Psoas muscle (tissue), 7 donors: ENCODE measurements at regions not wholly inside any gene's neighbourhood (a gene's known extent, or its start where the extent isn't known, plus 50 kb on each side); places are given as distances from the start of the nearest gene placed in this dataset.

Source experiments
- ATAC-seq, 4 donors: fragments of 200-7000 bp; cut with Tn5 transposase; one replicate each; pipeline ENCODE4 v1.9.1; 2020; ENCODE audit warnings: moderate library complexity in 3 of 4, mild to moderate bottlenecking in 2 of 4
- DNase-seq, 2 donors: peaks; one replicate each; pipeline ENCODE4 v3.0.0-alpha.2; 2020
- H3K27ac ChIP-seq: fragments of 200-600 bp; one replicate; pipeline ENCODE4 v1.8.0; 2022
- H3K27me3 ChIP-seq, 3 donors: fragments of 200-600 bp in 1 of 3; one replicate each; pipeline versions ENCODE4 v1.6.1 to v1.8.0; 2013 to 2022; ENCODE audit warnings: low read length in 2 of 3, mild to moderate bottlenecking in 2 of 3, moderate library complexity in 1 of 3; ENCODE audit not compliant: insufficient read depth in 3 of 3
- H3K36me3 ChIP-seq, 2 donors: fragments of 200-600 bp in 1 of 2; one replicate each; pipeline versions ENCODE4 v1.6.1 to v1.8.0; 2013 to 2022; ENCODE audit warnings: low read depth in 1 of 2, mild to moderate bottlenecking in 1 of 2, moderate library complexity in 1 of 2; ENCODE audit not compliant: insufficient read depth in 1 of 2
- H3K4me1 ChIP-seq: fragments of 200-600 bp; one replicate; pipeline ENCODE4 v1.8.0; 2022
- H3K4me3 ChIP-seq: fragments of 200-600 bp; one replicate; pipeline ENCODE4 v1.8.0; 2022; ENCODE audit warnings: mild to moderate bottlenecking
- H3K9me3 ChIP-seq: fragments of 200-600 bp; one replicate; pipeline ENCODE4 v1.8.0; 2022
- WGBS, 3 donors: extraction: QIAGEN DNeasy Blood & Tissue Kit; methylation state at CpG; one replicate each; pipeline versions ENCODE4 v1.1.6 to v1.1.7; 2013; 5-methylcytosine and 5-hydroxymethylcytosine counted together
- intact Hi-C, 2 donors: fragments of 100-400 bp; cut with DNase I; formaldehyde crosslinking; loops; one replicate each; pipeline versions ENCODE4 v1.11.0 to v1.14.2; 2022
- TF ChIP-seq, protein P1 (sequence below): fragments of 200-600 bp; IDR thresholded peaks from one replicate; pipeline ENCODE4 v1.8.0; 2022; ENCODE audit warnings: antibody characterized with exemption
- donor health status: healthy with polysubstance abuse.
- donor health status: DM: no; HTN: no; CAD: no; lungs with moderate emphysema.
- donor health status: Bipolar disorder and iron deficiency.
- donor health status: healthy.
- donor health status: DM: yes; HTN: yes; CAD: no.
- donor health status: DM: no; HTN: no; CAD: no.
- donor health status: DM: yes; HTN: yes; CAD: no.

DNA sequence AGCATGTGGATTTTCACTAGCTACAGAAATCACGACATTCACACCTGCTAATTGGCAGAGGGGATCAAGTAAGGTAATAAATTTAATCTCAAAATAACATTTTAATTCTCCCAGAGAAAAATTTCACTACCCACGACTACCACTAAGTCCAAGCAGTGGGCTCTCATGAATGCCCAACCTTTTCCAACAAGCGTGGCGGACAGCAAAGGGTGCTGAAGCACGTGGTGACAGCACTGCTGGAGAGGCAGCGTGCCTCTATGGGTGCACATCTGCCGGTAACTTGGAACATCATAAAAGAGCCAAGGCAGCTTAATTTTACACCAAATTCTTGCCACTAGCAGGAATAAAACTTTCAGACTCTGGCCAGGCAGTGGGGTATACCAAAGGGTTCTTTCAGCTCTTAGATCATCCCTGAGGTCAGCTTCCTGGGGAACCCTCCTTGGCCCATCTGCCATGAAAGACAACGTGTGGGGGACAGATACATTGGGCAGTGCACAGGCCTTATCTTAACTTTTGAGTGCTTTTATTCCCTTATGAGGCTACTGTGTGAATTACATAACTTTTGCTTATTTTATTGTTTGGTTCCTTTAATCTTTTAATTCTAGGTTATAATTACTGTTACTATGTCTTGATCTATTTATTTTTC, 206.7 kb upstream of the KCTD7 start:
- Histone ChIP-seq H3K9me3 (no peaks in the 10 kb centered on the region), H3K27me3 (no peaks in the 10 kb centered on the region), H3K27ac (no peak overlapping the region), H3K4me1 (no peaks in the 10 kb centered on the region), H3K4me3 (no peak overlapping the region), H3K36me3 (peaks cover 9 to 16% of the 10 kb centered on the region in 2 donors)
- TF ChIP-seq, protein P1, sequence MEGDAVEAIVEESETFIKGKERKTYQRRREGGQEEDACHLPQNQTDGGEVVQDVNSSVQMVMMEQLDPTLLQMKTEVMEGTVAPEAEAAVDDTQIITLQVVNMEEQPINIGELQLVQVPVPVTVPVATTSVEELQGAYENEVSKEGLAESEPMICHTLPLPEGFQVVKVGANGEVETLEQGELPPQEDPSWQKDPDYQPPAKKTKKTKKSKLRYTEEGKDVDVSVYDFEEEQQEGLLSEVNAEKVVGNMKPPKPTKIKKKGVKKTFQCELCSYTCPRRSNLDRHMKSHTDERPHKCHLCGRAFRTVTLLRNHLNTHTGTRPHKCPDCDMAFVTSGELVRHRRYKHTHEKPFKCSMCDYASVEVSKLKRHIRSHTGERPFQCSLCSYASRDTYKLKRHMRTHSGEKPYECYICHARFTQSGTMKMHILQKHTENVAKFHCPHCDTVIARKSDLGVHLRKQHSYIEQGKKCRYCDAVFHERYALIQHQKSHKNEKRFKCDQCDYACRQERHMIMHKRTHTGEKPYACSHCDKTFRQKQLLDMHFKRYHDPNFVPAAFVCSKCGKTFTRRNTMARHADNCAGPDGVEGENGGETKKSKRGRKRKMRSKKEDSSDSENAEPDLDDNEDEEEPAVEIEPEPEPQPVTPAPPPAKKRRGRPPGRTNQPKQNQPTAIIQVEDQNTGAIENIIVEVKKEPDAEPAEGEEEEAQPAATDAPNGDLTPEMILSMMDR, result no peak
- intact Hi-C loops, result no loop called here
- WGBS, 3 donors, result 65 to 73% (median 67%) methylated on average over 8 of the region's 8 CpGs
- DNase-seq (no peak), ATAC-seq (no peak)

GRCh38 chr7:66423729-66424128, 205.0 kb upstream of the KCTD7 start:
- Histone ChIP-seq H3K36me3 (peaks cover 9 to 27% of the 10 kb centered on the region in 2 donors), H3K9me3 (no peaks in the 10 kb centered on the region), H3K4me1 (no peaks in the 10 kb centered on the region), H3K27ac (no peak overlapping the region), H3K27me3 (no peaks in the 10 kb centered on the region), H3K4me3 (no peak overlapping the region)
- 88 to 92% (median 90%) methylated on average over 7 of the region's 7 CpGs for WGBS, 3 donors
- DNase-seq, result no peak
- TF ChIP-seq, protein P1, result no peak
- no peak for ATAC-seq
- intact Hi-C loops, result no loop called here

DNA sequence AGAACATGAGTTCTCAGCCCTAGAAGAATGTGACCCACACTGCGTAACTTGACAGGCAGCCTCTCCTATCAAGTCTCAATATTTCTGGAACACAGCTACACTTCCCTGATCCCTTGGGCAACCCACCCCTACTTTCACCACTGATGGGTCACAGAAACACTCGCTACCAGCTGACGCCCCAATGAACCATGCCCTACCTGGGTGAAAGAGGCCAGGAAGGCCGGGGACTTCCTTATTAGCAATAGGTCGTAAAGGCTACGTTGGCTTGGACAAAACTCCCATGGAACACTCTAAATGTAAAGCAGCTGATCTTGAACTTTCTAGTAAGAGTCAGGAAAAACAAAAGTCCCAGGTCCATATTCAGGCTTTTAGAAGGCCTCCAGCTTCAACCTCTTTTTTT, 202.3 kb upstream of the KCTD7 start:
- intact Hi-C loops, result no loop called here

GRCh38 chr7:66426996-66427395, 201.7 kb upstream of the KCTD7 start:
- H3K4me1 ChIP-seq, result no peaks in the 10 kb centered on the region
- TF ChIP-seq, protein P1, result no peak
- intact Hi-C loops, result no loop called here

More for the DNA sequence above, 202.3 kb upstream of the KCTD7 start:
- Histone ChIP-seq H3K4me3 (no peak overlapping the region), H3K4me1 (no peaks in the 10 kb centered on the region), H3K27ac (no peak overlapping the region), H3K36me3 (peaks cover 9 to 27% of the 10 kb centered on the region in 2 donors), H3K9me3 (no peaks in the 10 kb centered on the region), H3K27me3 (no peaks in the 10 kb centered on the region)
- TF ChIP-seq, protein P1, result no peak
- no peak for DNase-seq
- ATAC-seq, result no peak
- 94 to 96% (median 96%) methylated on average over 6 of the region's 6 CpGs for WGBS, 3 donors

DNA sequence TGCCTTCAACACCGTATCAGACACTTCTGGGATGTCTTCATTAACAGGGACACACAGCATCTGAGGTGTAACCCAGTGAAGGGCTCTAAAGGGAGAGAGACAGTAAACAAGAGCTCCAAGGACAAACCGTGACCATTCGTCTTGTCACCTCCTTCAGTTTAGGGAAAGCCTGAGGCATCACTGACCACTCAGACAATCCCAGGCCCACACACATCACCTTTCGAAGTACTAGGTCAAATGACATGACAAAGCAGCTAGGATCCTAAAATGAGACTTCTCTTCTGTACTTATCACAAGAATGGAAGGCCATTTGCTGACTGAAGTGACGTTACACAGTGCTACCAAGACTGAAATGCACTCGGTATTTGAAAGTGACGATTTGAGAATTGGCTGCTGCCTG, 200.7 kb upstream of the KCTD7 start:
- Histone ChIP-seq H3K27me3 (no peaks in the 10 kb centered on the region), H3K4me3 (no peak overlapping the region), H3K9me3 (no peaks in the 10 kb centered on the region), H3K36me3 (peaks cover 9 to 27% of the 10 kb centered on the region in 2 donors), H3K4me1 (no peaks in the 10 kb centered on the region), H3K27ac (no peak overlapping the region)
- intact Hi-C loops, result no loop called here
- no peak for ATAC-seq
- DNase-seq, result no peak
- WGBS, 3 donors, result 93 to 94% (median 93%) methylated on average over 7 of the region's 7 CpGs
- TF ChIP-seq, protein P1, result no peak

More at GRCh38 chr7:66426996-66427395, 201.7 kb upstream of the KCTD7 start:
- H3K4me3 ChIP-seq, result no peak overlapping the region
- H3K36me3 ChIP-seq, result peaks cover 9 to 27% of the 10 kb centered on the region in 2 donors
- 83 to 87% (median 85%) methylated on average over 5 of the region's 5 CpGs for WGBS, 3 donors
- no peaks in the 10 kb centered on the region for H3K9me3 ChIP-seq
- no peak for ATAC-seq
- no peaks in the 10 kb centered on the region for H3K27me3 ChIP-seq
- no peak overlapping the region for H3K27ac ChIP-seq
- no peak for DNase-seq
